CD4-positive, CD25-positive, alpha-beta regulatory T cell (primary cell): ENCODE measurements at regions not wholly inside any gene's neighbourhood (a gene's known extent, or its start where the extent isn't known, plus 50 kb on each side); places are given as distances from the start of the nearest gene placed in this dataset.
"Not testable (repeated sequence)": the region's sequence is repeated elsewhere in the genome, so short reads cannot be mapped to it uniquely, and the experiment has no call there.

Experiments
- ATAC-seq, 2 donors: fragments of 150-1000 bp; cut with Tn5 transposase; one replicate each; pipeline ENCODE4 v1.10.0; 2021; ENCODE audit warnings: low read depth in 2 of 2, moderate number of reproducible peaks in 2 of 2, moderate library complexity in 1 of 2
- DNase-seq, 3 donors: peaks; one replicate each; pipeline versions ENCODE4 v3.0.0 to v3.0.0-alpha.2; 2012 to 2022; ENCODE audit warnings: mixed read lengths in 1 of 3
- H3K27ac ChIP-seq: one replicate; pipeline ENCODE4 v1.7.0; 2013; ENCODE audit warnings: mild to moderate bottlenecking, low read length; ENCODE audit not compliant: insufficient read depth, poor library complexity, severe bottlenecking
- H3K27me3 ChIP-seq: one replicate; pipeline ENCODE4 v1.7.0; 2013; ENCODE audit warnings: low read length; ENCODE audit not compliant: control insufficient read depth, insufficient read depth
- H3K36me3 ChIP-seq: one replicate; pipeline ENCODE4 v1.7.0; 2013; ENCODE audit warnings: mild to moderate bottlenecking, low read length, moderate library complexity; ENCODE audit not compliant: control insufficient read depth, insufficient read depth
- H3K4me1 ChIP-seq: 2 replicates; pipeline ENCODE4 v1.7.0; 2013; ENCODE audit warnings: mild to moderate bottlenecking, low read length; ENCODE audit not compliant: insufficient read depth, control insufficient read depth, poor library complexity, severe bottlenecking
- H3K4me3 ChIP-seq: one replicate; pipeline ENCODE4 v1.7.0; 2013; ENCODE audit warnings: low read depth, mild to moderate bottlenecking, low read length, moderate library complexity
- H3K9me3 ChIP-seq, 2 experiments: 1 replicate in 1 of 2; 2 replicates in 1 of 2; pipeline ENCODE4 v1.7.0; 2013; ENCODE audit warnings: low read length in 2 of 2, mild to moderate bottlenecking in 1 of 2, moderate library complexity in 1 of 2; ENCODE audit not compliant: control insufficient read depth in 2 of 2
- H3K27ac Mint-ChIP-seq, 3 donors: one replicate each; pipeline ENCODE4 v1.8.0; 2020 to 2022; ENCODE audit warnings: mild to moderate bottlenecking in 3 of 3, mixed read lengths in 3 of 3, moderate library complexity in 2 of 3
- H3K27me3 Mint-ChIP-seq: one replicate; pipeline ENCODE4 v1.8.0; 2022; ENCODE audit warnings: mild to moderate bottlenecking, mixed read lengths
- H3K36me3 Mint-ChIP-seq: one replicate; pipeline ENCODE4 v1.8.0; 2020; ENCODE audit warnings: mixed read lengths
- H3K4me1 Mint-ChIP-seq, 4 donors: one replicate each; pipeline ENCODE4 v1.8.0; 2020 to 2022; ENCODE audit warnings: mixed read lengths in 4 of 4, mild to moderate bottlenecking in 1 of 4
- H3K4me3 Mint-ChIP-seq, 4 donors: one replicate each; pipeline ENCODE4 v1.8.0; 2020 to 2022; ENCODE audit warnings: mild to moderate bottlenecking in 4 of 4, mixed read lengths in 4 of 4, moderate library complexity in 3 of 4
- H3K9me3 Mint-ChIP-seq, 7 donors: one replicate each; pipeline ENCODE4 v1.8.0; 2020 to 2022; ENCODE audit warnings: mixed read lengths in 7 of 7, mild to moderate bottlenecking in 3 of 7, moderate library complexity in 2 of 7

DNA sequence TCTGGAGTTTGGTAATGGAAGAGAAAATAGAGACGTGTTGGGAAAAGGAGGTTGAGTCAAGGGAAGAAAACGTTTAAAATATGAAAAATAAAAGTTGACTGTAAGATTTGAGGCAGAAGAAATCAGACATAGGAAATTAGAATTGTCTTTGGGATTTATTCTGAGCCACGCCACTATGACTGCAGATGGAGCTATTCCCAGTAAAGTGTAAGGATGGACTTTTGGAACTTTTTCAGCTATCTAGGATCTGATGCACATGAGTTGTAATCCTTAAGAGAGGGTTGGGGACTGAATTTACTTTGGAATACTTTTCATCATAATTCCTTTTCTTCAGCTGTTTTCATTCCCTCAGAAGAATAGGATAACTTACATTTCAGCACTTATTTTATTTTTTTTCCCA is 336.7 kb downstream of the FAM170A start:
- no peak for ATAC-seq

GRCh38 chr5:119968690-119969089 is 339.3 kb downstream of the FAM170A start:
- DNase-seq: no peak
- H3K4me3 Mint-ChIP-seq: no peak overlapping the region
- H3K36me3 Mint-ChIP-seq: no peaks in the 10 kb centered on the region
- no peak overlapping the region for H3K27ac Mint-ChIP-seq
- Histone ChIP-seq H3K9me3 (no peaks in the 10 kb centered on the region), H3K27me3 (no peaks in the 10 kb centered on the region), H3K4me1 (no peaks in the 10 kb centered on the region), H3K27ac (no peak overlapping the region), H3K4me3 (no peak overlapping the region), H3K36me3 (no peaks in the 10 kb centered on the region)
- ATAC-seq: no peak
- H3K4me1 Mint-ChIP-seq: no peaks in the 10 kb centered on the region
- peaks cover 1 to 19% (median 4%) of the 10 kb centered on the region in 7 donors for H3K9me3 Mint-ChIP-seq
- H3K27me3 Mint-ChIP-seq: no peaks in the 10 kb centered on the region

More for the DNA sequence above, 336.7 kb downstream of the FAM170A start:
- no peaks in the 10 kb centered on the region for H3K4me1 Mint-ChIP-seq
- peaks cover 1 to 22% (median 6%) of the 10 kb centered on the region in 7 donors for H3K9me3 Mint-ChIP-seq
- Histone ChIP-seq H3K27me3 (no peaks in the 10 kb centered on the region), H3K4me3 (no peak overlapping the region), H3K4me1 (no peaks in the 10 kb centered on the region), H3K9me3 (no peaks in the 10 kb centered on the region), H3K27ac (no peak overlapping the region), H3K36me3 (no peaks in the 10 kb centered on the region)
- H3K27ac Mint-ChIP-seq: no peak overlapping the region
- no peak for DNase-seq
- no peaks in the 10 kb centered on the region for H3K27me3 Mint-ChIP-seq
- no peaks in the 10 kb centered on the region for H3K36me3 Mint-ChIP-seq
- H3K4me3 Mint-ChIP-seq: no peak overlapping the region

GRCh38 chr5:119987077-119987476 is 357.7 kb downstream of the FAM170A start:
- not testable (repeated sequence) for H3K27me3 Mint-ChIP-seq, H3K4me3 Mint-ChIP-seq, ATAC-seq

DNA sequence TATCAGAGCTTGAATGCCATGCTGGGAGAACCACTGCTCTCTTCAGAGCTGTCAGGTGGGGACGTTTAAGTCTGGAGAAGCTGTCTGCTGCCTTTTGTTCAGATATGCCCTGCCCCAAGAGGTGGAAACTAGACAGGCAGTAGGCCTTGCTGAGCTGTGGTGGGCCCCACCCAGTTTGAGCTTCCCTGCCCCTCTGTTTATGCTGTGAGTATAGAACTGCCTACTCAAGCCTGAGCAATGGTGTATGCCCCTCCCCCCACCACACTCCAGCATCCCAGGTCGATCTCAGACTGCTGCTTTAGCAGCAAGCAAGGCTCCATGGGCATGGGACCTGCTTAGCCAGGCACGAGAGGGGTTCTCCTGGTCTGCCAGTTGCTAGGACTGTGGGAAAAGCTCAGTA is 362.3 kb downstream of the FAM170A start:
- H3K36me3 ChIP-seq: no peaks in the 10 kb centered on the region
- H3K4me1 Mint-ChIP-seq: no peaks in the 10 kb centered on the region
- no peaks in the 10 kb centered on the region for H3K27me3 Mint-ChIP-seq
- no peak overlapping the region for H3K4me3 ChIP-seq
- no peak overlapping the region for H3K4me3 Mint-ChIP-seq
- H3K27me3 ChIP-seq: no peaks in the 10 kb centered on the region
- ATAC-seq (no peak), DNase-seq (no peak)
- H3K4me1 ChIP-seq: no peaks in the 10 kb centered on the region
- H3K27ac ChIP-seq: no peak overlapping the region
- peaks cover 4 to 24% (median 11%) of the 10 kb centered on the region in 7 donors for H3K9me3 Mint-ChIP-seq
- H3K9me3 ChIP-seq: peaks cover 0 to 2% of the 10 kb centered on the region in 2 experiments
- H3K27ac Mint-ChIP-seq: no peak overlapping the region
- H3K36me3 Mint-ChIP-seq: no peaks in the 10 kb centered on the region

More at GRCh38 chr5:119987077-119987476, 357.7 kb downstream of the FAM170A start:
- H3K9me3 Mint-ChIP-seq: peaks cover 4 to 30% (median 8%) of the 10 kb centered on the region in 7 donors
- H3K27ac ChIP-seq, H3K9me3 ChIP-seq, DNase-seq, H3K4me1 ChIP-seq, H3K4me1 Mint-ChIP-seq, H3K36me3 ChIP-seq, H3K27me3 ChIP-seq, H3K27ac Mint-ChIP-seq, H3K4me3 ChIP-seq, H3K36me3 Mint-ChIP-seq: not testable (repeated sequence)

DNA sequence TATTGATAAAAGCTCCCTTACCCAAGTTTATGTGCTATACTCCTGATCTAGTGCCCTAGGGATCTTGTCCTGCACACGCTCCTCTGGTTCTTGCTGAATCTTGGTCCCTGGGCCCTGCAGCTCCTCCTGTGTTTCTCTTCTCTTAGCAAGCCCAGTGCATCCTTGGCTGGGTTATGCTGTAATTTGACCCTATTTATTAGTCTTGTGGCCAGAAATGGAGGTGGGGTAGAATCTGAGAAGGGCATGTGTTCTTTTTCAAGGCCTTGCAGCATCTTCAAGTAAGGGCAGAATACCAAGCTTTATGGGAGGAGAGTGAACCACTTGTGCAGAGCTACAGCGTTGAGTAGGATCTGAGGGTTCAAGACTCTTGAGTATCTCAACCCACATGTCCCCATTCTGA is 366.8 kb downstream of the FAM170A start:
- Histone ChIP-seq H3K4me3 (no peak overlapping the region), H3K36me3 (no peaks in the 10 kb centered on the region), H3K4me1 (no peaks in the 10 kb centered on the region), H3K27ac (no peak overlapping the region), H3K27me3 (no peaks in the 10 kb centered on the region), H3K9me3 (no peaks in the 10 kb centered on the region)
- no peak for DNase-seq
- H3K27me3 Mint-ChIP-seq: no peaks in the 10 kb centered on the region
- no peak for ATAC-seq
- no peaks in the 10 kb centered on the region for H3K4me1 Mint-ChIP-seq
- peaks cover 0 to 8% (median 4%) of the 10 kb centered on the region in 7 donors for H3K9me3 Mint-ChIP-seq
- H3K36me3 Mint-ChIP-seq: no peaks in the 10 kb centered on the region
- no peak overlapping the region for H3K27ac Mint-ChIP-seq
- no peak overlapping the region for H3K4me3 Mint-ChIP-seq

GRCh38 chr5:120007598-120007997 is 378.2 kb downstream of the FAM170A start:
- Histone ChIP-seq H3K9me3 (no peaks in the 10 kb centered on the region), H3K4me3 (no peak overlapping the region), H3K36me3 (no peaks in the 10 kb centered on the region), H3K4me1 (no peaks in the 10 kb centered on the region), H3K27ac (no peak overlapping the region), H3K27me3 (no peaks in the 10 kb centered on the region)
- no peak for DNase-seq
- H3K36me3 Mint-ChIP-seq: no peaks in the 10 kb centered on the region
- no peaks in the 10 kb centered on the region for H3K4me1 Mint-ChIP-seq
- H3K27me3 Mint-ChIP-seq: no peaks in the 10 kb centered on the region
- H3K27ac Mint-ChIP-seq: no peak overlapping the region
- no peak overlapping the region for H3K4me3 Mint-ChIP-seq
- ATAC-seq: no peak
- H3K9me3 Mint-ChIP-seq: peaks cover 0 to 3% (median 2%) of the 10 kb centered on the region in 7 donors

DNA sequence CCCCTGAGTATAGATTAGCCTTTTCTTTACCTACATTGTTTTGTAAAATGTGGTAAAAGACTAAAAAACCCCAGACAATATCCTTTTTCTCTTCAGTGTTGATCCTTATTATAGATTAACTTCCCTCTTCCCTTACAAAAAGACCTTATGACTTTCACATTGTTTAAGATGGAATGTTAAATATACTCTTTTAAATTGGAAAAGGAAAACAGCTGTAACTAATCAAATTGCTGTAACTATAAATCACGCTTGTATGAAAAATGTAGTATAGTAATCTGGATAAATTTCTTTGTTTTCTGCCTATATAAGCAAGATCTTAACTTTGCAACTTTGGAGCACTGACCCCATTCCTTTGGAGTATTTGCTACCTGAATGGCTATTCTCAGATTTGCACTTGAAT is 383.1 kb downstream of the FAM170A start:
- Histone ChIP-seq H3K9me3 (no peaks in the 10 kb centered on the region), H3K27me3 (no peaks in the 10 kb centered on the region), H3K27ac (no peak overlapping the region), H3K4me3 (no peak overlapping the region), H3K4me1 (no peaks in the 10 kb centered on the region), H3K36me3 (no peaks in the 10 kb centered on the region)
- Mint-ChIP-seq H3K36me3 (no peaks in the 10 kb centered on the region), H3K4me3 (no peak overlapping the region), H3K27me3 (no peaks in the 10 kb centered on the region), H3K27ac (no peak overlapping the region), H3K4me1 (no peaks in the 10 kb centered on the region), H3K9me3 (peaks cover 0 to 9% (median 0%) of the 10 kb centered on the region in 7 donors)
- no peak for ATAC-seq
- no peak for DNase-seq

DNA sequence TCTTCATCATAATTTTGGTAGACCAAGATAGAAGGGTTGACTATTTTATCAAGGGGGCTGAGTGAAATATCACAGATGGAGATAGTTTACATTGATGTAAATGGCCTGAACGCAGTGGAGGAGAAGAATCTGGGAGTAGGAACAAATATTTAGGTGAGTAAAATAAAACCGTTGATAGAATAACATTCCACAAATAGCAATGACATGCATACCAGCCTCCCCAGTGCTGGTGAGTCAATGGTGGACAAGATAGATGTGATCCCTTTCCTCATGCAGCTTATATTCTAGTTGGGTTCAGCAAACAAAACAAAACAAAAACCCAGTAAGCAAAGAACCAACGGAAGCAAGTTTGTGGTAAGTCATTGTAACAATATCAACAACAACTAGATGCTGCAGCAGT is 385.2 kb downstream of the FAM170A start:
- Mint-ChIP-seq H3K36me3 (no peaks in the 10 kb centered on the region), H3K27ac (no peak overlapping the region), H3K4me1 (no peaks in the 10 kb centered on the region), H3K9me3 (peaks cover 0 to 9% (median 3%) of the 10 kb centered on the region in 7 donors), H3K27me3 (no peaks in the 10 kb centered on the region), H3K4me3 (no peak overlapping the region)
- DNase-seq (no peak), ATAC-seq (no peak)
- H3K4me3 ChIP-seq: no peak overlapping the region
- no peaks in the 10 kb centered on the region for H3K27me3 ChIP-seq
- H3K4me1 ChIP-seq: no peaks in the 10 kb centered on the region
- H3K36me3 ChIP-seq: no peaks in the 10 kb centered on the region
- H3K9me3 ChIP-seq: no peaks in the 10 kb centered on the region
- no peak overlapping the region for H3K27ac ChIP-seq
